DOHH2 (cell line): ENCODE measurements at regions not wholly inside any gene's neighbourhood (a gene's known extent, or its start where the extent isn't known, plus 50 kb on each side); places are given as distances from the start of the nearest gene placed in this dataset.

Experiments used
- CTCF ChIP-seq: fragments of 200-600 bp; sonication (generic); IDR thresholded peaks from one replicate; pipeline ENCODE4 v1.5.1; 2014; ENCODE audit warnings: antibody characterized with exemption, mild to moderate bottlenecking, low read depth, low read length; ENCODE audit not compliant: poor library complexity, severe bottlenecking
- EZH2phosphoT487 ChIP-seq: fragments of 200-600 bp; sonication (generic); IDR thresholded peaks from 2 replicates; pipeline ENCODE4 v1.6.1; 2017; ENCODE audit warnings: borderline replicate concordance, mild to moderate bottlenecking, antibody characterized with exemption, low read length, moderate library complexity, mixed read lengths

DNA sequence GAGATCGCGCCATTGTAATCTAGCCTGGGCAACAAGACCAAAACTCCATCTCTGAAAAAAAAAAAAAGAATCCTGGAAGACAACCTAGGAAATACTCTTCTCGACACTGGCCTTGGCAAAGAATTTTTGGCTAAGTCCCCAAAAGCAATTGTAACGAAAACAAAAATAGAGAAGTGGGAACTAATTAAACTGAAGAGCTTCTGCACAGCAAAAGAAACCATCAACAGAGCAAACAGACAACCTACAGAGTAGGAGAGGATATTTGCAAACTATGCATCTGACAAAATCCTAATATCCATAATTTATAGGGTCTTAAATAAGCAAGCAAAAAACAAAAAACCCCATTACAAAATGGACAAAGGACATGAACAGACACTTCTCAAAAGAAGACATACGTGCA, 76.5 kb upstream of the DUSP21 start:
- no peak for TF ChIP-seq CTCF
- no peak for TF ChIP-seq EZH2phosphoT487
